ENCODE measurements at regions not wholly inside any gene's neighbourhood (a gene's known extent, or its start where the extent isn't known, plus 50 kb on each side); places are given as distances from the start of the nearest gene placed in this dataset.

DNA sequence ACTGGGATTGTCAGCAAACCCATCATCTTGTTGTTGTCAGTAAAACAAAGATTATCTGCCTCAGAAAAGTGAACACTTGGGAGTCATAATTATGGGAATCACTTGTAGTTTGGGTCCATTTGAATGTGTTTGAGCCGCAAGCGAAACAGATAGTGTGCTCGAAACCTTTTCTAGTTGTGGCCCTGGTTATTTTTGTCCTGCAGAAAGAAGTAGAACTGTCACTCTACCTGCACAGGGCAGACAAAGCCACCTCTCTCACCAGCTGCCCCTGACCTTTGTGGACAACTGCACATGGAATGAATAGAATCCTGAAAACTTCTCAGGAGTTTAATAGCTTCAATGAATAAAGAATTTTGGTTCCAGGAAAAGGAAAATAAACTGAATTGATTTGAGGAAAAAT is 156.1 kb upstream of the CHD6 start (continued):
- TF ChIP-seq, protein P1, sequence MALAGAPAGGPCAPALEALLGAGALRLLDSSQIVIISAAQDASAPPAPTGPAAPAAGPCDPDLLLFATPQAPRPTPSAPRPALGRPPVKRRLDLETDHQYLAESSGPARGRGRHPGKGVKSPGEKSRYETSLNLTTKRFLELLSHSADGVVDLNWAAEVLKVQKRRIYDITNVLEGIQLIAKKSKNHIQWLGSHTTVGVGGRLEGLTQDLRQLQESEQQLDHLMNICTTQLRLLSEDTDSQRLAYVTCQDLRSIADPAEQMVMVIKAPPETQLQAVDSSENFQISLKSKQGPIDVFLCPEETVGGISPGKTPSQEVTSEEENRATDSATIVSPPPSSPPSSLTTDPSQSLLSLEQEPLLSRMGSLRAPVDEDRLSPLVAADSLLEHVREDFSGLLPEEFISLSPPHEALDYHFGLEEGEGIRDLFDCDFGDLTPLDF (CRISPR knock-in tag; IDR thresholded peaks at IDR 0.05) = no peak

DNA sequence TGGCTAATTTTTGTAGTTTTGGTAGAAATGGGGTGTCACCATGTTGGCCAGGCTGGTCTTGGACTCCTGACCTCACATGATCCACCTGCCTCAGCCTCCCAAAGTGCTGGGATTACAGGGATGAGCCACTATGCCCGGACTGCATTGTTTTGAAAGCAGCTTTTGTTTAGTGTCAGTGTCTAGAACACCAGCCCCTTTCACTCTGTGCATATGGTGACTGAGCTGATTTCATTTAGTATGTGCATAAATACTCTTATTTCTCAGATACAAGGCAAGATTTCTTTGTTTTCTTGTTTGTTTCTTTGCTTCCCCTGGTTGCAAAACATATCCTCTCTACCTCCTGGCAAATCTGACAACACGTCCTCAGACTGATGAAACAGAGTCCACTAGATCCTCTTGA is 152.8 kb upstream of the CHD6 start:
- no peak overlapping the region for H3K27ac Mint-ChIP-seq
- H3K9me3 Mint-ChIP-seq = peaks cover 7% of the 10 kb centered on the region
- no peak for ATAC-seq
- H3K27me3 Mint-ChIP-seq (ENCODE audit: low read depth) = no peaks in the 10 kb centered on the region
- ChIA-PET POLR2A (no interaction called here), CTCF (no interaction called here)
- TF ChIP-seq, protein P2, sequence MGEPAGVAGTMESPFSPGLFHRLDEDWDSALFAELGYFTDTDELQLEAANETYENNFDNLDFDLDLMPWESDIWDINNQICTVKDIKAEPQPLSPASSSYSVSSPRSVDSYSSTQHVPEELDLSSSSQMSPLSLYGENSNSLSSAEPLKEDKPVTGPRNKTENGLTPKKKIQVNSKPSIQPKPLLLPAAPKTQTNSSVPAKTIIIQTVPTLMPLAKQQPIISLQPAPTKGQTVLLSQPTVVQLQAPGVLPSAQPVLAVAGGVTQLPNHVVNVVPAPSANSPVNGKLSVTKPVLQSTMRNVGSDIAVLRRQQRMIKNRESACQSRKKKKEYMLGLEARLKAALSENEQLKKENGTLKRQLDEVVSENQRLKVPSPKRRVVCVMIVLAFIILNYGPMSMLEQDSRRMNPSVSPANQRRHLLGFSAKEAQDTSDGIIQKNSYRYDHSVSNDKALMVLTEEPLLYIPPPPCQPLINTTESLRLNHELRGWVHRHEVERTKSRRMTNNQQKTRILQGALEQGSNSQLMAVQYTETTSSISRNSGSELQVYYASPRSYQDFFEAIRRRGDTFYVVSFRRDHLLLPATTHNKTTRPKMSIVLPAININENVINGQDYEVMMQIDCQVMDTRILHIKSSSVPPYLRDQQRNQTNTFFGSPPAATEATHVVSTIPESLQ (CRISPR knock-in tag; IDR thresholded peaks at IDR 0.05) = no peak
- peaks cover 1% of the 10 kb centered on the region for H3K36me3 Mint-ChIP-seq
- peaks cover 34% of the 10 kb centered on the region for H3K4me1 Mint-ChIP-seq
- no peak overlapping the region for H3K4me3 Mint-ChIP-seq
- DNase-seq (ENCODE audit: low spot score) = no peak

DNA sequence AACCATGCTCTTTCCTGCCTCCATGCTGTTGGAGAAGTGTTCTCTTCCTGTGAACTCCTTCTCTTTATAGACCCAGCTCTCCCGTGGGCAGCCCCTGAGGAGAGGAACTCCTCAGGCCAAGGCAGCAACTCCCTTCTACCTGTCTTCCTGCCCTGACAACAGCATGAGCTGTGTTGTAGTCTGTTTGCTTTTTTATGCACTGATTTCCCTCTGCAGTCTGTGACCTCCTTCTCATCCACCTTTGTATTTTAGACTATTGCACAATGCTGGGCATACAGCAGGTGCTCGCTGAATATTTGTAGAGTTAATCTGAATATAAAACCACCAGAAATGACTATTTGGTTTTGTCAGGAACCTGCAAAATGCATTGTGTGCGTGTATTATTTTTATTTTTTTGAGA is 152.2 kb upstream of the CHD6 start:
- no peak overlapping the region for H3K27ac Mint-ChIP-seq

DNA sequence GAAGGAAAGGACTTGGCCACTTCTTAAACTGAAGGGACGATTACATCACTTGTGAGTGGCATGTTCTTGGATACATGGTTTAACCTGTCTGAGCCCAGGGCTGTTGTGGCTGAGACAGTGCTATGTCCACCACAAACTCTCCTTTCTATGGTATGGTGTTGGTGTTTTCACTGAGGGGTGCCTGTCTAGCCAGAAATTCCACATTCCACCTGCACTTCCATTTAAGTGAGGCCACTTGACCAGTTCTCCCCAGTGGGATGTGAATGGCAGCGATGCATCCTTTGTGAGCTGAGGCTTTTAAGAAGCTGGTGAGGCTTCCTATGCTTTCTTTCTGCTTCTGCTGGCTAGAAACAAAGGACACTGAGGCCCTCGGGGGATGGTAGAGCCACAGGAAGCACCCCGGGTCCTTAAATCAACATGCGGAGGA is 151.4 kb upstream of the CHD6 start:
- Mint-ChIP-seq H3K4me3 (no peak overlapping the region; the same call in 1 of the 2 replicates), H3K9me3 (peaks cover 17% of the 10 kb centered on the region), H3K27ac (peak overlapping the region; percentile 75), H3K4me1 (peaks cover 34% of the 10 kb centered on the region), H3K36me3 (peaks cover 5% of the 10 kb centered on the region), H3K27me3 (ENCODE audit: low read depth) (no peaks in the 10 kb centered on the region)
- ATAC-seq (peak; percentile 91), DNase-seq (ENCODE audit: low spot score) (peak; percentile 31)
- ChIA-PET CTCF (interaction anchor here (1.0 to 1.2 kb wide), 2 partner anchors 10 to 21 kb away, joined by 4 read pairs; no protein-coding TSS in a partner anchor), POLR2A (no interaction called here)
- TF ChIP-seq, protein P3, sequence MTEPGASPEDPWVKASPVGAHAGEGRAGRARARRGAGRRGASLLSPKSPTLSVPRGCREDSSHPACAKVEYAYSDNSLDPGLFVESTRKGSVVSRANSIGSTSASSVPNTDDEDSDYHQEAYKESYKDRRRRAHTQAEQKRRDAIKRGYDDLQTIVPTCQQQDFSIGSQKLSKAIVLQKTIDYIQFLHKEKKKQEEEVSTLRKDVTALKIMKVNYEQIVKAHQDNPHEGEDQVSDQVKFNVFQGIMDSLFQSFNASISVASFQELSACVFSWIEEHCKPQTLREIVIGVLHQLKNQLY (CRISPR knock-in tag; IDR thresholded peaks at IDR 0.05) = no peak
- TF ChIP-seq GTF2I (CRISPR knock-in tag; conservative IDR thresholded peaks at IDR 0.05) (no peak), NR3C1 (CRISPR knock-in tag; conservative IDR thresholded peaks at IDR 0.05; ENCODE audit: low read depth) (no peak), JAZF1 (CRISPR knock-in tag; IDR thresholded peaks at IDR 0.05) (no peak), CBFB (CRISPR knock-in tag; IDR thresholded peaks at IDR 0.05; ENCODE audit: low read depth) (no peak), SP1 (CRISPR knock-in tag; conservative IDR thresholded peaks at IDR 0.05) (0 out of 2 replicates have a peak, but pooled peaks have one; percentile 15), TEAD1 (CRISPR knock-in tag; IDR thresholded peaks at IDR 0.05) (peak; percentile 63; the same call in 1 of the 2 replicates), PRRX2 (CRISPR knock-in tag; IDR thresholded peaks at IDR 0.05) (no peak)
- TF ChIP-seq, protein P4, sequence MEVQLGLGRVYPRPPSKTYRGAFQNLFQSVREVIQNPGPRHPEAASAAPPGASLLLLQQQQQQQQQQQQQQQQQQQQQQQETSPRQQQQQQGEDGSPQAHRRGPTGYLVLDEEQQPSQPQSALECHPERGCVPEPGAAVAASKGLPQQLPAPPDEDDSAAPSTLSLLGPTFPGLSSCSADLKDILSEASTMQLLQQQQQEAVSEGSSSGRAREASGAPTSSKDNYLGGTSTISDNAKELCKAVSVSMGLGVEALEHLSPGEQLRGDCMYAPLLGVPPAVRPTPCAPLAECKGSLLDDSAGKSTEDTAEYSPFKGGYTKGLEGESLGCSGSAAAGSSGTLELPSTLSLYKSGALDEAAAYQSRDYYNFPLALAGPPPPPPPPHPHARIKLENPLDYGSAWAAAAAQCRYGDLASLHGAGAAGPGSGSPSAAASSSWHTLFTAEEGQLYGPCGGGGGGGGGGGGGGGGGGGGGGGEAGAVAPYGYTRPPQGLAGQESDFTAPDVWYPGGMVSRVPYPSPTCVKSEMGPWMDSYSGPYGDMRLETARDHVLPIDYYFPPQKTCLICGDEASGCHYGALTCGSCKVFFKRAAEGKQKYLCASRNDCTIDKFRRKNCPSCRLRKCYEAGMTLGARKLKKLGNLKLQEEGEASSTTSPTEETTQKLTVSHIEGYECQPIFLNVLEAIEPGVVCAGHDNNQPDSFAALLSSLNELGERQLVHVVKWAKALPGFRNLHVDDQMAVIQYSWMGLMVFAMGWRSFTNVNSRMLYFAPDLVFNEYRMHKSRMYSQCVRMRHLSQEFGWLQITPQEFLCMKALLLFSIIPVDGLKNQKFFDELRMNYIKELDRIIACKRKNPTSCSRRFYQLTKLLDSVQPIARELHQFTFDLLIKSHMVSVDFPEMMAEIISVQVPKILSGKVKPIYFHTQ (CRISPR knock-in tag; IDR thresholded peaks at IDR 0.05) = no peak

More for the DNA sequence above, 152.2 kb upstream of the CHD6 start:
- Mint-ChIP-seq H3K4me1 (peaks cover 34% of the 10 kb centered on the region), H3K36me3 (peaks cover 5% of the 10 kb centered on the region), H3K4me3 (no peak overlapping the region), H3K27me3 (ENCODE audit: low read depth) (no peaks in the 10 kb centered on the region), H3K9me3 (peaks cover 13% of the 10 kb centered on the region)
- DNase-seq (ENCODE audit: low spot score) (no peak), ATAC-seq (peak; percentile 16; the same call in 1 of the 2 replicates)
- ChIA-PET POLR2A (no interaction called here), CTCF (interaction anchor here (1.2 kb wide), 1 partner anchor 22 kb away, joined by 4 read pairs; no protein-coding TSS in a partner anchor)
- TF ChIP-seq ZNF317 (CRISPR knock-in tag; IDR thresholded peaks at IDR 0.05; ENCODE audit: borderline replicate concordance, low read depth) (no peak), NR3C1 (CRISPR knock-in tag; conservative IDR thresholded peaks at IDR 0.05; ENCODE audit: low read depth) (no peak), SMAD4 (CRISPR knock-in tag; IDR thresholded peaks at IDR 0.05) (no peak), JUN (CRISPR knock-in tag; IDR thresholded peaks at IDR 0.05) (no peak), ZNF396 (CRISPR knock-in tag; IDR thresholded peaks at IDR 0.05; ENCODE audit: borderline replicate concordance) (no peak), GTF2I (CRISPR knock-in tag; conservative IDR thresholded peaks at IDR 0.05) (no peak)
